HepG2 (cell line): ENCODE measurements at regions not wholly inside any gene's neighbourhood (a gene's known extent, or its start where the extent isn't known, plus 50 kb on each side); places are given as distances from the start of the nearest gene placed in this dataset.

ENCODE experiments used
- ATAC-seq: fragments of 200-7000 bp; cut with Tn5 transposase; 3 replicates; pipeline ENCODE4 v1.9.1; 2020; ENCODE audit warnings: mild to moderate bottlenecking, moderate library complexity
- BruUV-seq: library from RNA; stranded (reverse); fragments of 400-500 nt; replicated peaks from 2 replicates; lab custom pipeline; 2021; lab: Mats Ljungman, UMichigan
- CTCF ChIA-PET: fragments of 300-600 bp; formaldehyde crosslinking; extraction: SDS; loops from one replicate; lab custom pipeline; 2021; ENCODE audit warnings: low total read pairs, inconsistent platforms, low intra/inter-chr PET ratio; lab: Yijun Ruan, JAX
- POLR2A ChIA-PET: fragments of 350-600 bp; sonication (Branson Sonifier 250); formaldehyde crosslinking; loops from one replicate; lab custom pipeline; 2020; ENCODE audit warnings: antibody characterized with exemption, inconsistent platforms; lab: Yijun Ruan, JAX
- DNase-seq: peaks from one replicate; pipeline ENCODE4 v3.0.0-alpha.2; 2015; ENCODE audit warnings: low spot score
- FAIRE-seq: peaks from 3 replicates; lab custom pipeline; 2011; peaks lifted over from hg19 to GRCh38; lab: Jason Lieb, UNC
- H2AFZ ChIP-seq: one replicate; pipeline ENCODE4 v1.6.1; 2011; ENCODE audit warnings: low read length, inconsistent platforms
- H3K27ac ChIP-seq: fragments of 300-600 bp; 3 replicates; pipeline ENCODE4 v1.8.0; 2011; ENCODE audit warnings: mixed run types, mild to moderate bottlenecking, mixed read lengths, low read length, inconsistent platforms; ENCODE audit not compliant: insufficient read depth; ENCODE audit errors: extremely low read length
- H3K27me3 ChIP-seq, 2 experiments: fragments of 200-600 bp in 1 of 2; 2 replicates in 1 of 2; 3 replicates in 1 of 2; pipeline versions ENCODE4 v1.6.0 to v1.8.0; 2011; ENCODE audit warnings: low read length in 2 of 2, mild to moderate bottlenecking in 2 of 2, moderate library complexity in 2 of 2, inconsistent platforms in 1 of 2; ENCODE audit not compliant: insufficient read depth in 2 of 2, control insufficient read depth in 1 of 2
- H3K36me3 ChIP-seq, 2 experiments: fragments of 200-600 bp in 1 of 2; replicated peaks in 1 of 2; 2 replicates in 1 of 2; 3 replicates in 1 of 2; pipeline versions ENCODE4 v1.5.1 to v1.8.0; 2011; ENCODE audit warnings: low read length in 2 of 2, inconsistent platforms in 1 of 2; ENCODE audit not compliant: insufficient read depth in 2 of 2, control insufficient read depth in 1 of 2
- H3K4me1 ChIP-seq: 2 replicates; pipeline ENCODE4 v1.5.1; 2012; ENCODE audit warnings: low read length, inconsistent platforms; ENCODE audit not compliant: insufficient read depth
- H3K4me2 ChIP-seq: 2 replicates; pipeline ENCODE4 v1.6.0; 2011; ENCODE audit warnings: low read depth, low read length, inconsistent platforms
- H3K4me3 ChIP-seq, 3 experiments: fragments of 200-600 bp in 1 of 3; sonication (generic), shearing (Covaris generic) in 1 of 3; replicated peaks in 1 of 3; 2 replicates each; pipeline ENCODE4 v1.5.1; 2011 to 2016; ENCODE audit warnings: low read length in 3 of 3, inconsistent platforms in 2 of 3, low read depth in 2 of 3, mild to moderate bottlenecking in 2 of 3, control low read depth in 1 of 3, mixed read lengths in 1 of 3; ENCODE audit not compliant: insufficient read depth in 1 of 3
- H3K79me2 ChIP-seq: one replicate; pipeline ENCODE4 v1.6.1; 2011; ENCODE audit warnings: low read length, inconsistent platforms; ENCODE audit not compliant: insufficient read depth
- H3K9ac ChIP-seq: 2 replicates; pipeline ENCODE4 v1.6.0; 2011; ENCODE audit warnings: mild to moderate bottlenecking, low read depth, low read length, inconsistent platforms; ENCODE audit not compliant: insufficient read depth
- H3K9me3 ChIP-seq: 2 replicates; pipeline ENCODE4 v1.5.1; 2012; ENCODE audit warnings: mild to moderate bottlenecking, low read length
- H4K20me1 ChIP-seq: 2 replicates; pipeline ENCODE4 v1.6.0; 2011; ENCODE audit warnings: inconsistent platforms, mild to moderate bottlenecking, low read length, moderate library complexity; ENCODE audit not compliant: insufficient read depth
- ELF3 ChIP-seq: IDR thresholded peaks from 2 replicates; pipeline ENCODE4 v1.6.1; 2016; ENCODE audit warnings: missing genetic modification reagents, missing compliant biosample characterization
- GZF1 ChIP-seq: sonication (generic); formaldehyde crosslinking; IDR thresholded peaks from 2 replicates; pipeline ENCODE4 v1.5.1; 2020; ENCODE audit warnings: mild to moderate bottlenecking, missing genetic modification reagents
- MLLT10 ChIP-seq: sonication (generic); formaldehyde crosslinking; IDR thresholded peaks from 2 replicates; pipeline ENCODE4 v1.4.0; 2020; ENCODE audit warnings: missing genetic modification reagents
- NFRKB ChIP-seq: fragments of 450-650 bp; IDR thresholded peaks from 2 replicates; pipeline ENCODE4 v1.6.1; 2017
- ONECUT2 ChIP-seq: sonication (generic); formaldehyde crosslinking; IDR thresholded peaks from 2 replicates; pipeline ENCODE4 v1.4.0; 2020; ENCODE audit warnings: missing genetic modification reagents
- SAFB2 ChIP-seq: sonication (generic); formaldehyde crosslinking; IDR thresholded peaks from 2 replicates; pipeline ENCODE4 v1.5.1; 2020; ENCODE audit warnings: missing genetic modification reagents, low read depth, mild to moderate bottlenecking, borderline replicate concordance
- SMARCC2 ChIP-seq: fragments of 450-650 bp; IDR thresholded peaks from 2 replicates; pipeline ENCODE4 v1.6.1; 2017; ENCODE audit warnings: antibody characterized with exemption, mild to moderate bottlenecking
- SRSF1 ChIP-seq: fragments of 200-400 bp; formaldehyde crosslinking; optimal IDR thresholded peaks from 2 replicates; pipeline ENCODE3; 2017; ENCODE audit warnings: mild to moderate bottlenecking, low read depth, low read length, moderate library complexity
- TBX3 ChIP-seq: fragments of 450-650 bp; IDR thresholded peaks from 2 replicates; pipeline ENCODE4 v1.6.1; 2017; ENCODE audit warnings: antibody characterized with exemption, mild to moderate bottlenecking, inconsistent platforms, borderline replicate concordance
- ZNF253 ChIP-seq: sonication (generic); formaldehyde crosslinking; IDR thresholded peaks from 2 replicates; pipeline ENCODE4 v1.8.0; 2022; ENCODE audit warnings: mild to moderate bottlenecking, missing genetic modification reagents, borderline replicate concordance
- ZNF3 ChIP-seq: IDR thresholded peaks from 2 replicates; pipeline ENCODE4 v1.7.0; 2017; ENCODE audit warnings: inconsistent platforms
- ZNF337 ChIP-seq: sonication (generic); formaldehyde crosslinking; IDR thresholded peaks from 2 replicates; pipeline ENCODE4 v1.5.1; 2020; ENCODE audit warnings: missing genetic modification reagents, low read depth, mild to moderate bottlenecking, borderline replicate concordance
- ZNF512 ChIP-seq: sonication (generic); formaldehyde crosslinking; IDR thresholded peaks from 2 replicates; pipeline ENCODE4 v1.4.0; 2020; ENCODE audit warnings: mild to moderate bottlenecking, missing genetic modification reagents
- ZNF761 ChIP-seq: sonication (generic); formaldehyde crosslinking; conservative IDR thresholded peaks from 2 replicates; pipeline ENCODE4 v1.4.0; 2020; ENCODE audit warnings: mild to moderate bottlenecking, missing genetic modification reagents
- in situ Hi-C: cut with HindIII; loops from 2 replicates; pipeline ENCODE4 v1.10.0; 2017; ENCODE audit warnings: low pct_unique_long_range_greater_than_20kb; ENCODE audit not compliant: extremely low pct_ligation_motif_present
- intact Hi-C: fragments of 100-400 bp; cut with micrococcal nuclease; formaldehyde crosslinking; loops from one replicate; pipeline ENCODE4 v1.10.0; 2022; ENCODE audit not compliant: unreplicated experiment
- TF ChIP-seq, protein P1 (sequence below): IDR thresholded peaks from 2 replicates; pipeline ENCODE4 v1.6.1; 2016; ENCODE audit warnings: mild to moderate bottlenecking
- TF ChIP-seq, protein P2 (sequence below): sonication (generic); formaldehyde crosslinking; IDR thresholded peaks from 2 replicates; pipeline ENCODE4 v1.4.0; 2020; ENCODE audit warnings: missing genetic modification reagents, borderline replicate concordance

GRCh38 chr6:112427499-112427898 lies 80.4 kb downstream of the RFPL4B start:
- Histone ChIP-seq H3K79me2 (no peaks in the 10 kb centered on the region), H3K27me3 (no peaks in the 10 kb centered on the region), H3K4me3 (no peak overlapping the region), H3K9me3 (no peaks in the 10 kb centered on the region), H3K9ac (no peak overlapping the region), H3K36me3 (no peaks in the 10 kb centered on the region), H3K27ac (no peak overlapping the region), H2AFZ (no peak overlapping the region), H3K4me1 (no peaks in the 10 kb centered on the region), H3K4me2 (no peak overlapping the region), H4K20me1 (no peaks in the 10 kb centered on the region)
- ChIA-PET CTCF (no interaction called here), POLR2A (no interaction called here)
- intact Hi-C loops (no loop called here), in situ Hi-C loops (no loop called here)
- no peak for ATAC-seq
- no peak for TF ChIP-seq GZF1 (CRISPR knock-in tag)
- TF ChIP-seq NFRKB = no peak
- TF ChIP-seq ZNF337 = no peak
- TF ChIP-seq SAFB2 (CRISPR knock-in tag) = no peak
- no peak for TF ChIP-seq TBX3
- no peak for TF ChIP-seq MLLT10
- TF ChIP-seq ZNF253 = no peak
- TF ChIP-seq, protein P1, sequence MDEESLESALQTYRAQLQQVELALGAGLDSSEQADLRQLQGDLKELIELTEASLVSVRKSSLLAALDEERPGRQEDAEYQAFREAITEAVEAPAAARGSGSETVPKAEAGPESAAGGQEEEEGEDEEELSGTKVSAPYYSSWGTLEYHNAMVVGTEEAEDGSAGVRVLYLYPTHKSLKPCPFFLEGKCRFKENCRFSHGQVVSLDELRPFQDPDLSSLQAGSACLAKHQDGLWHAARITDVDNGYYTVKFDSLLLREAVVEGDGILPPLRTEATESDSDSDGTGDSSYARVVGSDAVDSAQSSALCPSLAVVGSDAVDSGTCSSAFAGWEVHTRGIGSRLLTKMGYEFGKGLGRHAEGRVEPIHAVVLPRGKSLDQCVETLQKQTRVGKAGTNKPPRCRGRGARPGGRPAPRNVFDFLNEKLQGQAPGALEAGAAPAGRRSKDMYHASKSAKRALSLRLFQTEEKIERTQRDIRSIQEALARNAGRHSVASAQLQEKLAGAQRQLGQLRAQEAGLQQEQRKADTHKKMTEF (CRISPR knock-in tag) = no peak
- no peak for TF ChIP-seq SMARCC2
- TF ChIP-seq ZNF3 (CRISPR knock-in tag) = no peak
- TF ChIP-seq, protein P2, sequence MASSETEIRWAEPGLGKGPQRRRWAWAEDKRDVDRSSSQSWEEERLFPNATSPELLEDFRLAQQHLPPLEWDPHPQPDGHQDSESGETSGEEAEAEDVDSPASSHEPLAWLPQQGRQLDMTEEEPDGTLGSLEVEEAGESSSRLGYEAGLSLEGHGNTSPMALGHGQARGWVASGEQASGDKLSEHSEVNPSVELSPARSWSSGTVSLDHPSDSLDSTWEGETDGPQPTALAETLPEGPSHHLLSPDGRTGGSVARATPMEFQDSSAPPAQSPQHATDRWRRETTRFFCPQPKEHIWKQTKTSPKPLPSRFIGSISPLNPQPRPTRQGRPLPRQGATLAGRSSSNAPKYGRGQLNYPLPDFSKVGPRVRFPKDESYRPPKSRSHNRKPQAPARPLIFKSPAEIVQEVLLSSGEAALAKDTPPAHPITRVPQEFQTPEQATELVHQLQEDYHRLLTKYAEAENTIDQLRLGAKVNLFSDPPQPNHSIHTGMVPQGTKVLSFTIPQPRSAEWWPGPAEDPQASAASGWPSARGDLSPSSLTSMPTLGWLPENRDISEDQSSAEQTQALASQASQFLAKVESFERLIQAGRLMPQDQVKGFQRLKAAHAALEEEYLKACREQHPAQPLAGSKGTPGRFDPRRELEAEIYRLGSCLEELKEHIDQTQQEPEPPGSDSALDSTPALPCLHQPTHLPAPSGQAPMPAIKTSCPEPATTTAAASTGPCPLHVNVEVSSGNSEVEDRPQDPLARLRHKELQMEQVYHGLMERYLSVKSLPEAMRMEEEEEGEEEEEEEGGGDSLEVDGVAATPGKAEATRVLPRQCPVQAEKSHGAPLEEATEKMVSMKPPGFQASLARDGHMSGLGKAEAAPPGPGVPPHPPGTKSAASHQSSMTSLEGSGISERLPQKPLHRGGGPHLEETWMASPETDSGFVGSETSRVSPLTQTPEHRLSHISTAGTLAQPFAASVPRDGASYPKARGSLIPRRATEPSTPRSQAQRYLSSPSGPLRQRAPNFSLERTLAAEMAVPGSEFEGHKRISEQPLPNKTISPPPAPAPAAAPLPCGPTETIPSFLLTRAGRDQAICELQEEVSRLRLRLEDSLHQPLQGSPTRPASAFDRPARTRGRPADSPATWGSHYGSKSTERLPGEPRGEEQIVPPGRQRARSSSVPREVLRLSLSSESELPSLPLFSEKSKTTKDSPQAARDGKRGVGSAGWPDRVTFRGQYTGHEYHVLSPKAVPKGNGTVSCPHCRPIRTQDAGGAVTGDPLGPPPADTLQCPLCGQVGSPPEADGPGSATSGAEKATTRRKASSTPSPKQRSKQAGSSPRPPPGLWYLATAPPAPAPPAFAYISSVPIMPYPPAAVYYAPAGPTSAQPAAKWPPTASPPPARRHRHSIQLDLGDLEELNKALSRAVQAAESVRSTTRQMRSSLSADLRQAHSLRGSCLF = no peak
- no peak for TF ChIP-seq ONECUT2 (CRISPR knock-in tag)
- TF ChIP-seq ELF3 (CRISPR knock-in tag) = no peak
- TF ChIP-seq ZNF761 (CRISPR knock-in tag) = no peak
- TF ChIP-seq SRSF1 = no peak
- TF ChIP-seq ZNF512 (CRISPR knock-in tag) = no peak
- BruUV-seq = no TSS peak
- no peak for FAIRE-seq
- DNase-seq = no peak
